Endothelial cell of umbilical vein (primary cell): ENCODE measurements at regions not wholly inside any gene's neighbourhood (a gene's known extent, or its start where the extent isn't known, plus 50 kb on each side); places are given as distances from the start of the nearest gene placed in this dataset.

ENCODE experiments used
- CTCF ChIP-seq, 2 donors: IDR thresholded peaks; 1 replicate in 1 of 2; 2 replicates in 1 of 2; pipeline ENCODE4 v1.5.1; 2011; ENCODE audit warnings: low read length in 2 of 2, mild to moderate bottlenecking in 2 of 2, moderate library complexity in 2 of 2, control low read depth in 1 of 2, inconsistent platforms in 1 of 2, low read depth in 1 of 2; ENCODE audit not compliant: insufficient read depth in 1 of 2; ENCODE audit errors: extremely low read depth in 1 of 2
- EZH2 ChIP-seq: IDR thresholded peaks from 2 replicates; pipeline ENCODE4 v1.6.1; 2012; ENCODE audit warnings: borderline replicate concordance, low read depth, mild to moderate bottlenecking, moderate library complexity, low read length, inconsistent platforms; ENCODE audit not compliant: severe bottlenecking
- GATA2 ChIP-seq: IDR thresholded peaks from 2 replicates; pipeline ENCODE4 v1.7.0; 2011; ENCODE audit warnings: low read depth, mild to moderate bottlenecking, moderate library complexity, mixed read lengths, low read length; ENCODE audit not compliant: insufficient read length, insufficient read depth
- POLR2AphosphoS5 ChIP-seq: IDR thresholded peaks from 2 replicates; pipeline ENCODE4 v1.6.1; 2012; ENCODE audit warnings: low read depth, mild to moderate bottlenecking, control low read depth, low read length, moderate library complexity; ENCODE audit not compliant: insufficient read depth

- TF ChIP-seq CTCF (IDR thresholded peaks at IDR 0.05; ENCODE audit: extremely low read depth in 1 of 2, insufficient read depth in 1 of 2, low read depth in 1 of 2, low read length in 2 of 2) = no peak
- no peak for TF ChIP-seq EZH2
- no peak for TF ChIP-seq POLR2AphosphoS5
- no peak for TF ChIP-seq GATA2
Observed at GRCh38 chr2:240362216-240362755, 73.2 kb upstream of the GPC1 start.
